ENCODE measurements at regions not wholly inside any gene's neighbourhood (a gene's known extent, or its start where the extent isn't known, plus 50 kb on each side); places are given as distances from the start of the nearest gene placed in this dataset.
A peak's percentile ranks its signal among the peaks of the same experiment; 100 is the strongest.

GRCh38 chr17:79429864-79430494, 180.9 kb downstream of the RBFOX3 start:
- no peak overlapping the region for H3K9ac ChIP-seq (ENCODE audit: extremely low read depth, insufficient read length, low read length)
- H2BK15ac ChIP-seq (ENCODE audit: low read depth, low read length): no peak overlapping the region
- H3K18ac ChIP-seq (ENCODE audit: insufficient read length, low read depth, low read length): no peak overlapping the region
- H3K4me1 ChIP-seq (ENCODE audit: insufficient read depth, low read length): no peaks in the 10 kb centered on the region
- no peaks in the 10 kb centered on the region for H3K9me3 ChIP-seq (ENCODE audit: control insufficient read depth, low read depth, low read length)
- H2BK120ac ChIP-seq (ENCODE audit: low read depth, low read length, poor library complexity, severe bottlenecking): no peak overlapping the region
- no peak overlapping the region for H3K4me2 ChIP-seq (ENCODE audit: insufficient read depth, insufficient read length, low read length)
- H3K79me1 ChIP-seq (ENCODE audit: insufficient read depth, low read depth, low read length, poor library complexity, severe bottlenecking): no peaks in the 10 kb centered on the region
- no peaks in the 10 kb centered on the region for H3K23me2 ChIP-seq (ENCODE audit: insufficient read length, low read depth, low read length, poor library complexity, severe bottlenecking)
- H3T11ph ChIP-seq (ENCODE audit: low read length): no peak overlapping the region
- no peak overlapping the region for H3K23ac ChIP-seq (ENCODE audit: insufficient read length, low read depth, low read length)
- H3K79me2 ChIP-seq (ENCODE audit: insufficient read depth, low read length): no peaks in the 10 kb centered on the region
- Mint-ChIP-seq H3K27ac (peak overlapping the region in 1 of 3 experiments; percentile 59; a peak in 1 of 7 replicates), H3K27me3 (ENCODE audit: low read depth) (peaks cover 21% of the 10 kb centered on the region; the same call in 1 of the 2 replicates), H3K9me3 (peaks cover 4% of the 10 kb centered on the region in 2 experiments; a peak in 1 of 5 replicates), H3K36me3 (ENCODE audit: insufficient read depth in 1 of 3, low read depth in 3 of 3) (no peaks in the 10 kb centered on the region), H3K4me1 (peaks cover 0 to 4% of the 10 kb centered on the region in 2 experiments; a peak in 1 of 4 replicates), H3K4me3 (no peak overlapping the region)
- no peak overlapping the region for H3K56ac ChIP-seq (ENCODE audit: insufficient read length, low read depth, low read length)
- H3K27ac ChIP-seq (ENCODE audit: insufficient read length, low read depth, low read length): no peak overlapping the region
- no CpG with 5 or more reads among the region's 12 CpGs for WGBS (ENCODE audit: extremely low coverage, insufficient read length, low lambda C conversion rate)
- H3K14ac ChIP-seq (ENCODE audit: insufficient read depth, low read length): no peak overlapping the region
- TF ChIP-seq CTCF (conservative IDR thresholded peaks at IDR 0.05): no peak
- DNase-seq: no peak
- no peak overlapping the region for H2BK12ac ChIP-seq (ENCODE audit: insufficient read length, low read depth, low read length)
- H2AFZ ChIP-seq (ENCODE audit: low read length): no peak overlapping the region
- no peak overlapping the region for H4K91ac ChIP-seq (ENCODE audit: insufficient read length, low read depth, low read length)
- no peak overlapping the region for H2BK5ac ChIP-seq (ENCODE audit: insufficient read length, low read length)
- no peaks in the 10 kb centered on the region for H4K20me1 ChIP-seq (ENCODE audit: control insufficient read depth, insufficient read depth, insufficient read length)
- H3K4ac ChIP-seq (ENCODE audit: low read depth, low read length): no peak overlapping the region
- H4K8ac ChIP-seq (replicated peaks; ENCODE audit: insufficient read length, low read depth, low read length): no peak overlapping the region
- H4K5ac ChIP-seq (ENCODE audit: insufficient read length, low read depth, low read length): no peak overlapping the region
- H2AK5ac ChIP-seq (ENCODE audit: insufficient read length, low read length): no peak overlapping the region
- H3K27me3 ChIP-seq (ENCODE audit: insufficient read depth, low read length): no peaks in the 10 kb centered on the region
- H2BK20ac ChIP-seq (ENCODE audit: low read depth, low read length, poor library complexity, severe bottlenecking): no peak overlapping the region

Data from H9 (cell line).